AG09309 (cell line): ENCODE measurements at regions not wholly inside any gene's neighbourhood (a gene's known extent, or its start where the extent isn't known, plus 50 kb on each side); places are given as distances from the start of the nearest gene placed in this dataset.
"Not testable (repeated sequence)": the region's sequence is repeated elsewhere in the genome, so short reads cannot be mapped to it uniquely, and the experiment has no call there.

Experiments used
- DNase-seq: peaks from one replicate; pipeline ENCODE4 v3.0.0-alpha.2; 2010; ENCODE audit warnings: low read depth
- H3K4me3 ChIP-seq: 2 replicates; pipeline ENCODE4 v1.5.1; 2011; ENCODE audit warnings: mild to moderate bottlenecking, low read depth, low read length, moderate library complexity; ENCODE audit not compliant: control insufficient read depth
- TF ChIP-seq, protein P1 (sequence below): IDR thresholded peaks from 2 replicates; pipeline ENCODE4 v1.5.1; 2011; ENCODE audit warnings: mild to moderate bottlenecking, low read depth, low read length, inconsistent platforms; ENCODE audit not compliant: insufficient read depth, control insufficient read depth; ENCODE audit errors: missing control alignments

DNA sequence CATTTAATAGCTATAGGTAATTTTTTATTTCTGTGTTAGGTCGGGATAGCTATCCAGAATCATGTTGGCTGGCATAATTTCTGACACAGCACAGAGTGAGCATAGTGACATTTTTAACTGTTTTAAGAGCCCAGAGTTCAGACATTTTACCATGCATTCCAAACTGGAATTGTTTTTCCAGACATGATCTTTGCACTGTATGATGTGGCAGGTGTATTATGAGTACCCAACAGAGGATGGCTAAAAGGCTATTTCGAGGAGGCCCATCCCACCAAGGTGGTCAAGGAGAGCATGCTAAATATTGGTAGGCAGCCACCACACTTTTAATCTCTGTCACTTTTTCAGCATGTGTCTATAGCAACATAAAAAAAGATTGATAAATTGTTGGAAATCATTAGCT is 137.3 kb upstream of the ST6GALNAC5 start:
- TF ChIP-seq, protein P1, sequence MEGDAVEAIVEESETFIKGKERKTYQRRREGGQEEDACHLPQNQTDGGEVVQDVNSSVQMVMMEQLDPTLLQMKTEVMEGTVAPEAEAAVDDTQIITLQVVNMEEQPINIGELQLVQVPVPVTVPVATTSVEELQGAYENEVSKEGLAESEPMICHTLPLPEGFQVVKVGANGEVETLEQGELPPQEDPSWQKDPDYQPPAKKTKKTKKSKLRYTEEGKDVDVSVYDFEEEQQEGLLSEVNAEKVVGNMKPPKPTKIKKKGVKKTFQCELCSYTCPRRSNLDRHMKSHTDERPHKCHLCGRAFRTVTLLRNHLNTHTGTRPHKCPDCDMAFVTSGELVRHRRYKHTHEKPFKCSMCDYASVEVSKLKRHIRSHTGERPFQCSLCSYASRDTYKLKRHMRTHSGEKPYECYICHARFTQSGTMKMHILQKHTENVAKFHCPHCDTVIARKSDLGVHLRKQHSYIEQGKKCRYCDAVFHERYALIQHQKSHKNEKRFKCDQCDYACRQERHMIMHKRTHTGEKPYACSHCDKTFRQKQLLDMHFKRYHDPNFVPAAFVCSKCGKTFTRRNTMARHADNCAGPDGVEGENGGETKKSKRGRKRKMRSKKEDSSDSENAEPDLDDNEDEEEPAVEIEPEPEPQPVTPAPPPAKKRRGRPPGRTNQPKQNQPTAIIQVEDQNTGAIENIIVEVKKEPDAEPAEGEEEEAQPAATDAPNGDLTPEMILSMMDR: no peak
- no peak overlapping the region for H3K4me3 ChIP-seq
- no peak for DNase-seq

DNA sequence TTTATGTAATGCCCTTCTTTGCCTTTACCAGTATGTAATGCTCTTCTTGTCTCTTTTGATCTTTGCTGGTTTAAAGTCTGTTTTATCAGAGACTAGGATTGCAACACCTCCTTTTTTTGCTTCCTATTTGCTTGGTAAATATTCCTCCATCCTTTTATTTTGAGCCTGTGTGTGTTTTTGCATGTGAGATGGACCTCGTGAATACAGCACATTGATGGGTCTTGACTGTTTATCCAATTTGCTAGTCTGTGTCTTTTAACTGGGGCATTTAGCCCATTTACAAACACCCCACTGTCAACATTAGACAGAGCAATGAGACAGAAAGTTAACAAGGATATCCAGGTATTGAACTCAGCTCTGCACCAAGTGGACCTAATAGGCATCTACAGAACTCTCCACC is 128.9 kb upstream of the ST6GALNAC5 start:
- DNase-seq, H3K4me3 ChIP-seq: not testable (repeated sequence)

DNA sequence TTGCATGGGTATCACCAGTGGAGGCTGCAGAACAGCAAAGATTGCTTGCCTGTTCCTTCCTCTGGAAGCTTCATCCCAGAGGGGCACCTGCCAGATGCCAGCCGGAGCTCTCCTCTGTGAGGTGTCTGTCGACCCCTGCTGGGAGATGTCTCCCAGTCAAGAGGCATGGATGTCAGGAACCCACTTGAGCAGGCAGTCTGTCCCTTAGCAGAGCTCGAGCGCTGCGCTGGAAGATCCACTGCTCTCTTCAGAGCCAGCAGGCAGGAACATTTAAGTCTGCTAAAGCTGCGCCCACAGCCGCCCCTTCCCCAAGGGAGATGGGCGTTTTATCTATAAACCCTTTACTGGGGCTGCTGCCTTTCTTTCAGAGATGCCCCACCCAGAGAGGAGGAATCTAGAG is 126.3 kb upstream of the ST6GALNAC5 start:
- not testable (repeated sequence) for DNase-seq, H3K4me3 ChIP-seq

DNA sequence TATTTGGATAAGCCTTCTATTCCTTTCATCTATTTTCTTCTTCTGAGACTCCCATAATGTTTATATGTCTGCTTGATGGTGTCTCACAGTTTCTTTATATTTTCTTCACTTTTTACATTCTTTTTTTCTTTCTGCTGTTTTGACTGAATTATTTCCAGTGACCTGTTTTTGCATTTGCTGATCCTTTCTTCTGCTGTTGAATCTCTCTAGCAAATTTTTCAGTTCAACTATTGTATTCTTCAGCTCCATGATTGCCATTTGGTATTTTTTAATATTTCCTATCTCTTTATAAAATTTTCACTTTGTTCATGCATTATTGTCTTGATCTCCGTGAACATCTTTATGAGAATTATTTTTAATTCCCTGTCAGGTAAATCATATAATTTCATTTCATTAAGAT is 122.3 kb upstream of the ST6GALNAC5 start:
- DNase-seq: no peak
- no peak overlapping the region for H3K4me3 ChIP-seq
- TF ChIP-seq, protein P1: no peak

DNA sequence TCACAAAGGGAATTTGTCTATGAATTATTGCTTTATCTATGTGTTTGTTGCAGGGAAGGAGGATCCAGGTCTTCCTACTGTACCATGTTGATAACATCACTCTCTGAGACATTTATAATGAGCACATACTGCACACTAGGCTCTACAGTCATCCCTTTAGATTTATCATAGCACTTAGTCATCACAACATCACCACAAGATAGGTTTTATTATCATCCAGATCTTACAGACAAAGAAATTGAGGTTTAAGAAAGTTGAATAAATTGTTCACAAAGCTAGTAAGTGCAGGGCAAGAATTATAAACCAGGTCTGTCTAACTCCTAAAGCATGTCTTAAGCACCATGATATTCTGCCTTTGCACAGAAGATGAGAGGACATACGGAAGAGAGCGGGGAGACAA is 121.1 kb upstream of the ST6GALNAC5 start:
- no peak overlapping the region for H3K4me3 ChIP-seq
- DNase-seq: no peak
- TF ChIP-seq, protein P1: no peak

DNA sequence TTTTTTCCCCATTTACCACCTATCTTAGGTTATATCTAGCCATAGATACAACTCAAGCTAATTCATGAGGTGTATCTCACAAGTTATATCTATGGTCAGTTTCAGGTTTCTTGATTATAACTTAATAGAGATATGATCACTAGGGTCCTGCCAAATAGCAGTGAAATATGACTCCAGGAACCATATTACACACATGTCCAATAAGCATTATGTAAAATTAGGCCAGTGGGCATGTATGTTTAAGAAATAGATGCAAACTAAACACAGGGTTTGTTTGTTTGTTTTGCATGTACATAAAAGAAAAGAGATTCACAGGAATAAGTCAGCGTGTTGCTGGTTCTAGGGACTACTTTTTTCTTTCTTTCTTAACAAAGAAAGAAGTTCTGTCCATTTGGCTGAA is 112.5 kb upstream of the ST6GALNAC5 start:
- TF ChIP-seq, protein P1: no peak
- no peak for DNase-seq
- H3K4me3 ChIP-seq: no peak overlapping the region

DNA sequence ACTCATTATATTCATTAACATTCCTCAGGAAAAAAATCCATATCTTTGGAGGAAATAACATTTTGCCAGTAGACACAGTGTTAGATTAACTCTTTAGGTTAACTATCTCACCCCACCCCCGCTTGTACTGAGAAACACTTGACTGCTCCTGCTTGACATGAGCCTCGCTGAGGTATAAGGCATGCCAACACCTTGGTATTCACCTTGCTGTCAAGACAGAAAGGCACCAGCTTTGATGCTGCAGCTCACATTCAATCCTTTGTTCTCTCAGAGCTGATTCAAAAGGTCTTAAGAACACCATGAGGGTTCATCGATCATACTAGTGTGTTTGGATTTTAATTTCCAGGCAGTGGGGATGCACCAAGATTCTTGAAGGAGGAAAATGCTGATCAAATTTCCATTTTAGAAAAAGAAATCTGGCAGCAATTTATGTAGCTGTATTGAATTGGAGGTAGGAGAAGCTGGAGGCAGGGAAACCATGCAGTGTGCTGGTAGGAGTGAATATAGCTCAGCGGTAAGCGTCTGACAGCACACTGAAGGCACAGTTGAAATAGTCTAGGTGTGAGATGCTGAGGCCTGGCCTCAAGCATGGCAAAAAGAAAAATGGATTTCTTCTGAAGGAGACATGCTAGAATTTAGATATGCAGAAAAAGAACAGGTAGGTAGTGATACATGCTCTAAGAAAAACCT is 108.0 kb upstream of the ST6GALNAC5 start:
- no peak overlapping the region for H3K4me3 ChIP-seq
- TF ChIP-seq, protein P1: no peak
- DNase-seq: no peak

DNA sequence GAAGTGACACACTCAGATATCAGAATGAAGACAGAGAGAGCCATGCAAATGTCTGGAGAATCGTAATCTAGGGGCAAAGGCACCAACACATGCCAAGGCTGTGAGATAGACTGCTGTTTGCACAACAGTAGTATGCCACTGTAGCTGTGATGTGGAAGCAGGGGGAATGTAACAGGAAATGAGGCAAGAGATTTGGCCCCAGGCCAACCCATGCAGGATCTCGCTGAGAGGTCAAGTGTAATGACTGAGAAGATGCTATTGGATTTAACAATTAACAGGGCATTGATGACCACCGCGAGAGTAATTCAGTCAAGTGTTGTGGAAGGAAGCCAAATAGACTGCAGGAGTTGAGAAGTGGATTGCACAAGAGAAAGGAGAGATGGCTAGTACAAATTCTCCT is 107.3 kb upstream of the ST6GALNAC5 start:
- TF ChIP-seq, protein P1: no peak
- no peak for DNase-seq
- H3K4me3 ChIP-seq: no peak overlapping the region
